ENCODE measurements at regions not wholly inside any gene's neighbourhood (a gene's known extent, or its start where the extent isn't known, plus 50 kb on each side); places are given as distances from the start of the nearest gene placed in this dataset.
"Not testable (repeated sequence)": the region's sequence is repeated elsewhere in the genome, so short reads cannot be mapped to it uniquely, and the experiment has no call there.

- DNase-seq (no peak), ATAC-seq (no peak)
- Histone ChIP-seq H3K4me3 (no peak overlapping the region), H3K9me3 (no peaks in the 10 kb centered on the region), H3K36me3 (ENCODE audit: low read depth) (no peaks in the 10 kb centered on the region), H3K4me1 (ENCODE audit: low read depth) (no peaks in the 10 kb centered on the region)
- TF ChIP-seq, protein P1, sequence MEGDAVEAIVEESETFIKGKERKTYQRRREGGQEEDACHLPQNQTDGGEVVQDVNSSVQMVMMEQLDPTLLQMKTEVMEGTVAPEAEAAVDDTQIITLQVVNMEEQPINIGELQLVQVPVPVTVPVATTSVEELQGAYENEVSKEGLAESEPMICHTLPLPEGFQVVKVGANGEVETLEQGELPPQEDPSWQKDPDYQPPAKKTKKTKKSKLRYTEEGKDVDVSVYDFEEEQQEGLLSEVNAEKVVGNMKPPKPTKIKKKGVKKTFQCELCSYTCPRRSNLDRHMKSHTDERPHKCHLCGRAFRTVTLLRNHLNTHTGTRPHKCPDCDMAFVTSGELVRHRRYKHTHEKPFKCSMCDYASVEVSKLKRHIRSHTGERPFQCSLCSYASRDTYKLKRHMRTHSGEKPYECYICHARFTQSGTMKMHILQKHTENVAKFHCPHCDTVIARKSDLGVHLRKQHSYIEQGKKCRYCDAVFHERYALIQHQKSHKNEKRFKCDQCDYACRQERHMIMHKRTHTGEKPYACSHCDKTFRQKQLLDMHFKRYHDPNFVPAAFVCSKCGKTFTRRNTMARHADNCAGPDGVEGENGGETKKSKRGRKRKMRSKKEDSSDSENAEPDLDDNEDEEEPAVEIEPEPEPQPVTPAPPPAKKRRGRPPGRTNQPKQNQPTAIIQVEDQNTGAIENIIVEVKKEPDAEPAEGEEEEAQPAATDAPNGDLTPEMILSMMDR (IDR thresholded peaks at IDR 0.05), result no peak
- intact Hi-C loops (cut with DNase I, micrococcal nuclease), result no loop called here
Measured at GRCh38 chr22:44646141-44646540, 55.9 kb upstream of the PRR5 start.

DNA sequence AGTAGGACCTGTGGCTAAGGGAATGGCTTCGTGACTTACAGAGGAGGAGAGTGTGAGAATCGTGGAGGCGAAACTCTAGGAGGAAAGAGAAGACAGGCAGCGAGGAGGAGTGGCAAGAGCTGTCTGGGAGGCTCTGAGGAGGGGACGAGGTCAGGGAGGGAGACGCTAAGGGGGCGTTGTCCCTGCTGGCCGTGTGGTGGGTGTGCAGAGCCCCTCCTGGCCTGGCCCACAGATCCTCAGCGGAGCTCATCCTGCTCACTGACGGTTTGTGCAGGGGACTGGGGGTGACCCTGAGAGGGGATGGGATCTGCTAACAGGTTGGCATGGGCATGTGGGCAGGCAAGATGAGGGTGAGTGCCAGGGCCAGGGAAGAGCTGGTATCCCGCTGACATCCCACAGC, 56.5 kb upstream of the PRR5 start:
- intact Hi-C loops (cut with DNase I, micrococcal nuclease), result no loop called here
- no peak overlapping the region for H3K4me3 ChIP-seq
- ATAC-seq (no peak), DNase-seq (no peak)
- no peaks in the 10 kb centered on the region for H3K4me1 ChIP-seq (ENCODE audit: low read depth)
- TF ChIP-seq, protein P1 (IDR thresholded peaks at IDR 0.05), result no peak
- no peaks in the 10 kb centered on the region for H3K9me3 ChIP-seq
- no peaks in the 10 kb centered on the region for H3K36me3 ChIP-seq (ENCODE audit: low read depth)

DNA sequence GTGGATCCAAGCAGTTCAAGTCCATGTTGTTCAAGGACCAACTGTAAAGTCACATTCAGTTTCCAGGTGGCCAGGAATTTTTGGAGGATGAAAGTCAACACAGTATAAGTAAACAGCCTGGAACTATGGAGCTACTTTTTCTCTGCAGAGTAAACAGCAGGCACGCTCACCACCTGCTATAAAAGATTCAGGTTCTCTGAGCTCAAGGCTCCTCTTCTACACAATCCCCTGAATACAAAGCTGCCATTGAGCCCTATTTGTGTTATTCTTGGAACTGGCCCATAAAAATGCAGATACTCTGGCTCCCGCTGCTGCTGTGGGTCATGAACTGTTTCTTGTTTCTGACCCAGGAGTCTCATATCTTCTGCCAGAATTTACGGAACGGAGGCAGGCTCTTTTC, 56.9 kb upstream of the PRR5 start:
- peak; percentile 36 for ATAC-seq
- Histone ChIP-seq H3K4me3 (no peak overlapping the region), H3K36me3 (ENCODE audit: low read depth) (no peaks in the 10 kb centered on the region), H3K9me3 (no peaks in the 10 kb centered on the region), H3K4me1 (ENCODE audit: low read depth) (no peaks in the 10 kb centered on the region)
- DNase-seq, result no peak
- intact Hi-C loops (cut with DNase I, micrococcal nuclease), result no loop called here
- TF ChIP-seq, protein P1 (IDR thresholded peaks at IDR 0.05), result no peak

DNA sequence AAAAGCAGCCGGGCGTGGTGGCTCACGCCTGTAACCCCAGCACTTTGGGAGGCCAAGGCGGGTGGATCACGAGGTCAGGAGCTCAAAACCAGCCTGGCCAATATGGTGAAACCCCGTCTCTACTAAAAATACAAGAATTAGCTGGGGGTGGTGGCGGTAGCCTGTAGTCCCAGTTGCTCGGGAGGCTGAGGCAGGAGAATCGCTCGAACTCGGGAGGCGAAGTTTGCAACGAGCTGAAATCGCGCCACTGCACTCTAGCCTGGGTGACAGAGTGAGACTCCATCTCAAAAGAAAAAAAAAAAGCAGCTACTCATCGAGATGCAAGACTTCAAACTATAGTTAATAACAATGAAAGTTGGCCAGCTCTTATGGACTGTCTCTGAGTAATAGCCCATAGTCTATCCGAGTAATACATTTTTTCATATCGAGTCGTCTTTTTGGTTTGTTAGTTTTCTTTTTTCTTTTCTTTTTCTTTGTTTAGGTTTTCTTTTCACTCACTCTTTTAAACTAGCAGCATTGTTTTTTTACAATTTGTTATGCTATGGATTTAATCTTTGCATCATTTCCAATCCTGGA, 58.4 kb upstream of the PRR5 start:
- intact Hi-C loops (cut with DNase I, micrococcal nuclease); H3K36me3 ChIP-seq (ENCODE audit: low read depth); ATAC-seq; H3K9me3 ChIP-seq; DNase-seq; H3K4me3 ChIP-seq; H3K4me1 ChIP-seq (ENCODE audit: low read depth): not testable (repeated sequence)

GRCh38 chr22:44642096-44642644, 59.8 kb upstream of the PRR5 start:
- Histone ChIP-seq H3K4me3 (no peak overlapping the region), H3K36me3 (ENCODE audit: low read depth) (no peaks in the 10 kb centered on the region), H3K9me3 (no peaks in the 10 kb centered on the region), H3K4me1 (ENCODE audit: low read depth) (no peaks in the 10 kb centered on the region)
- DNase-seq (no peak), ATAC-seq (no peak)
- TF ChIP-seq, protein P1 (IDR thresholded peaks at IDR 0.05), result no peak
- intact Hi-C loops (cut with DNase I, micrococcal nuclease), result no loop called here

DNA sequence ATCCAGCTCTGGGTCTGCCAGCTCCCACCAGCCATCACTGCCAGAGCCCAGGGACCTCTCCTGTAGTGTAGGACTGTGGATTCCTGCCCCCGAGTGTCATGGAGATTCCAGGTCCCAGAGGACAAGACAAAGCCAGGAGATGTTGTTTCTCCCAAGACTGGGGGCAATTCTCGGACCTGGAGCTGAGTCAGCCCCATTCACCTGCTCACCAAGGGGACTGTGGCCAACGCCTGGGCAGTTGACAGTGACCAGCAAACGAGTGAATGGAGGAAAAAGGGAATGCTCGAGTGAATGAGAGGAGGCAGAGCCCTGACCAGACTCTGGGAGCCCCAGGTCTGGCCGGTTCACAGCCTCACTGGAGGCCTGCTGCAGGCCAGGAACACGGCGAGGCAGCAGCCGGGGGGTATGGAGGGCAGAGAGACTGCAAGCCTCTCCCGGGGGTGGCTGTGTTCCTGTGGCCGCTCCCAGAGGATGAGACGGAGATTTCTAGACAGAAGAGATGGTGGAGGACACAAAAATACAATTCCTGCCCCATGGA, 61.3 kb upstream of the PRR5 start:
- ATAC-seq, result no peak

More for the DNA sequence above, 61.3 kb upstream of the PRR5 start:
- no peak for DNase-seq
- intact Hi-C loops (cut with DNase I, micrococcal nuclease), result no loop called here
- H3K9me3 ChIP-seq, result no peaks in the 10 kb centered on the region
- H3K4me3 ChIP-seq, result no peak overlapping the region
- H3K4me1 ChIP-seq (ENCODE audit: low read depth), result no peaks in the 10 kb centered on the region
- no peaks in the 10 kb centered on the region for H3K36me3 ChIP-seq (ENCODE audit: low read depth)
- TF ChIP-seq, protein P1 (IDR thresholded peaks at IDR 0.05), result no peak
